Heart left ventricle (tissue), 16 donors: ENCODE measurements at regions not wholly inside any gene's neighbourhood (a gene's known extent, or its start where the extent isn't known, plus 50 kb on each side); places are given as distances from the start of the nearest gene placed in this dataset.

ENCODE experiments used
- ATAC-seq, 4 donors: fragments of 200-7000 bp; cut with Tn5 transposase; one replicate each; pipeline ENCODE4 v1.9.1; 2020 to 2022; ENCODE audit warnings: moderate library complexity in 4 of 4, mild to moderate bottlenecking in 3 of 4, moderate number of reproducible peaks in 1 of 4
- DNase-seq, 5 donors: peaks; one replicate each; pipeline ENCODE4 v3.0.0-alpha.2; 2020
- H3K27ac ChIP-seq, 12 donors: fragments of 200-600 bp; sonication (generic) in 4 of 12; one replicate each; pipeline versions ENCODE4 v1.5.0 to v1.8.0; 2016 to 2022; ENCODE audit warnings: mild to moderate bottlenecking in 2 of 12
- H3K27me3 ChIP-seq, 9 donors: fragments of 200-600 bp; sonication (generic) in 2 of 9; one replicate each; pipeline versions ENCODE4 v1.5.1 to v1.8.0; 2016 to 2022; ENCODE audit warnings: mild to moderate bottlenecking in 3 of 9
- H3K36me3 ChIP-seq, 9 donors: fragments of 200-600 bp; sonication (generic) in 2 of 9; one replicate each; pipeline versions ENCODE4 v1.5.0 to v1.8.0; 2018 to 2022; ENCODE audit warnings: mild to moderate bottlenecking in 2 of 9
- H3K4me1 ChIP-seq, 12 donors: fragments of 200-600 bp; sonication (generic) in 4 of 12; one replicate each; pipeline versions ENCODE4 v1.5.0 to v1.8.0; 2016 to 2022; ENCODE audit warnings: mild to moderate bottlenecking in 3 of 12
- H3K4me3 ChIP-seq, 12 donors: fragments of 200-600 bp; sonication (generic) in 4 of 12; one replicate each; pipeline versions ENCODE4 v1.5.0 to v1.8.0; 2017 to 2022; ENCODE audit warnings: mild to moderate bottlenecking in 9 of 12, moderate library complexity in 4 of 12
- H3K9me3 ChIP-seq, 12 donors: fragments of 200-600 bp; sonication (generic) in 4 of 12; one replicate each; pipeline versions ENCODE4 v1.5.0 to v1.8.0; 2016 to 2022; ENCODE audit warnings: mild to moderate bottlenecking in 1 of 12
- POLR2A ChIP-seq, 2 donors: fragments of 450-650 bp; IDR thresholded peaks; one replicate each; pipeline ENCODE4 v1.6.1; 2017; ENCODE audit warnings: antibody characterized with exemption in 2 of 2, mild to moderate bottlenecking in 2 of 2, moderate library complexity in 2 of 2
- WGBS, 4 donors: extraction: QIAGEN DNeasy Blood & Tissue Kit in 2 of 4; methylation state at CpG; one replicate each; pipeline versions ENCODE4 v1.1.5 to v1.1.7; 2013 to 2018; 5-methylcytosine and 5-hydroxymethylcytosine counted together
- intact Hi-C, 10 donors: fragments of 100-400 bp; cut with DNase I; formaldehyde crosslinking; loops; one replicate each; pipeline versions ENCODE4 v1.11.1 to v1.14.2; 2022
- TF ChIP-seq, protein P1 (sequence below), 12 donors: fragments of 200-600 bp; sonication (generic) in 4 of 12; IDR thresholded peaks; one replicate each; pipeline versions ENCODE4 v1.5.0 to v1.8.0; 2018 to 2022; ENCODE audit warnings: antibody characterized with exemption in 12 of 12, mild to moderate bottlenecking in 5 of 12
- donor health status: ischemic (EF 13 %, LVEDD 7.1; RV severe dilation, severe dysfunction).
- donor health status: healthy with polysubstance abuse.
- donor health status: DM: no; HTN: yes; CAD: no.
- donor health status: DM: no; HTN: no; CAD: no.
- donor health status: ischemic (EF 25% LVEDD 6.9; RV normal size, moderate dysfunction).
- donor health status: ischemic (EF 25% LVEDD 5.7; RV mildly dilated, moderate dysfunction).
- donor health status: healthy.
- donor health status: DM: yes; HTN: yes; CAD: no.
- donor health status: ischemic (EF 35%, LVEDD 5.7; RV mildly dilated, moderate dysfunction).
- donor health status: nonischemic (EF 11% LVEDD 7.7; RV severe dilation, severe dysfunction).
- donor health status: DM: yes; HTN: yes; CAD: no.
- donor health status: PGD.
- donor health status: ischemic (EF 29% LVEDD 5.4; RV normal size, mild dysfunction).
- donor health status: nonischemic (EF 23%, LVEDD 6.1; RV moderate dilation, normal function).

- DNase-seq: no peak
- H3K36me3 ChIP-seq: no peaks in the 10 kb centered on the region
- no peaks in the 10 kb centered on the region for H3K9me3 ChIP-seq
- no peak for TF ChIP-seq POLR2A (IDR thresholded peaks at IDR 0.05)
- TF ChIP-seq, protein P1, sequence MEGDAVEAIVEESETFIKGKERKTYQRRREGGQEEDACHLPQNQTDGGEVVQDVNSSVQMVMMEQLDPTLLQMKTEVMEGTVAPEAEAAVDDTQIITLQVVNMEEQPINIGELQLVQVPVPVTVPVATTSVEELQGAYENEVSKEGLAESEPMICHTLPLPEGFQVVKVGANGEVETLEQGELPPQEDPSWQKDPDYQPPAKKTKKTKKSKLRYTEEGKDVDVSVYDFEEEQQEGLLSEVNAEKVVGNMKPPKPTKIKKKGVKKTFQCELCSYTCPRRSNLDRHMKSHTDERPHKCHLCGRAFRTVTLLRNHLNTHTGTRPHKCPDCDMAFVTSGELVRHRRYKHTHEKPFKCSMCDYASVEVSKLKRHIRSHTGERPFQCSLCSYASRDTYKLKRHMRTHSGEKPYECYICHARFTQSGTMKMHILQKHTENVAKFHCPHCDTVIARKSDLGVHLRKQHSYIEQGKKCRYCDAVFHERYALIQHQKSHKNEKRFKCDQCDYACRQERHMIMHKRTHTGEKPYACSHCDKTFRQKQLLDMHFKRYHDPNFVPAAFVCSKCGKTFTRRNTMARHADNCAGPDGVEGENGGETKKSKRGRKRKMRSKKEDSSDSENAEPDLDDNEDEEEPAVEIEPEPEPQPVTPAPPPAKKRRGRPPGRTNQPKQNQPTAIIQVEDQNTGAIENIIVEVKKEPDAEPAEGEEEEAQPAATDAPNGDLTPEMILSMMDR (IDR thresholded peaks at IDR 0.05): no peak
- 25 to 50% (median 36%) methylated on average over 3 of the region's 3 CpGs for WGBS, 4 donors
- peak overlapping the region in 2 of 12 donors; percentile 30 to 39 for H3K4me3 ChIP-seq
- intact Hi-C loops: no loop called here
- H3K27ac ChIP-seq: peak overlapping the region in 9 of 12 donors; percentile 3 to 75 (median 25)
- peak in 3 of 4 donors; percentile 49 to 70 (median 63) for ATAC-seq
- H3K4me1 ChIP-seq: peaks cover 0 to 25% (median 11%) of the 10 kb centered on the region in 12 donors
- H3K27me3 ChIP-seq: no peaks in the 10 kb centered on the region
Observed at GRCh38 chr12:67928621-67929383, 60.4 kb upstream of the IFNG-AS1 start.

DNA sequence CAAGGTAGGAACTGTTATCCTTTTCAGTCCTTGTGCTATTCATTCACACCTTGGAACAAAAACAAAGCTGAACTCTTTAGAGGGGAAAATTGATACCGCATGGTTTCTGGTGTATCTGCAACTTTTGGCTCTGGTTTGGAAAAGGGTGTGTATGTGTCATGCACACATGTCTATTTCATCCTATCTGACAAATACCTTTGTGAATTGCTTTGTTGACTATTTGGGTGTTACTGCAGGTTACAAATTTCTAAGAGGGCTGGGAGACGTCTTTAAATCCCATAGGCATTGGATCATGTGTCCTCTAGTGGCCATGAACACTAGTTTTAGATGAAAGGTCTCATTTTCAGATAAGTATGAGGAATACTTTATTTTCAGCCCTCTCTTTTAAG is 59.9 kb upstream of the IFNG-AS1 start:
- Histone ChIP-seq H3K27me3 (no peaks in the 10 kb centered on the region), H3K9me3 (no peaks in the 10 kb centered on the region), H3K27ac (peak overlapping the region in 9 of 12 donors; percentile 3 to 75 (median 25)), H3K36me3 (no peaks in the 10 kb centered on the region), H3K4me1 (peaks cover 0 to 25% (median 11%) of the 10 kb centered on the region in 12 donors), H3K4me3 (peak overlapping the region in 2 of 12 donors; percentile 30 to 39)
- 25 to 51% (median 48%) methylated on average over 2 of the region's 2 CpGs for WGBS, 4 donors
- ATAC-seq (peak in 2 of 4 donors; percentile 10 to 13), DNase-seq (no peak)
- intact Hi-C loops: no loop called here
- TF ChIP-seq POLR2A (IDR thresholded peaks at IDR 0.05): no peak
- TF ChIP-seq, protein P1 (IDR thresholded peaks at IDR 0.05): no peak

- ATAC-seq (no peak), DNase-seq (no peak)
- Histone ChIP-seq H3K27ac (no peak overlapping the region), H3K36me3 (no peaks in the 10 kb centered on the region), H3K27me3 (no peaks in the 10 kb centered on the region), H3K9me3 (no peaks in the 10 kb centered on the region), H3K4me1 (peaks cover 0 to 21% (median 3%) of the 10 kb centered on the region in 12 donors), H3K4me3 (no peak overlapping the region)
- TF ChIP-seq, protein P1 (IDR thresholded peaks at IDR 0.05): no peak
- no peak for TF ChIP-seq POLR2A (IDR thresholded peaks at IDR 0.05)
- 96 to 100% (median 99%) methylated on average over 1 of the region's 1 CpG for WGBS, 4 donors
- intact Hi-C loops: loop anchor here in 5 of 10 donors (5.0 to 10.0 kb wide), 3 partner anchors 113 to 286 kb away; no protein-coding TSS in a partner anchor
Observed at GRCh38 chr12:67937822-67938221, 51.4 kb upstream of the IFNG-AS1 start.
